ENCODE measurements at regions not wholly inside any gene's neighbourhood (a gene's known extent, or its start where the extent isn't known, plus 50 kb on each side); places are given as distances from the start of the nearest gene placed in this dataset.

DNA sequence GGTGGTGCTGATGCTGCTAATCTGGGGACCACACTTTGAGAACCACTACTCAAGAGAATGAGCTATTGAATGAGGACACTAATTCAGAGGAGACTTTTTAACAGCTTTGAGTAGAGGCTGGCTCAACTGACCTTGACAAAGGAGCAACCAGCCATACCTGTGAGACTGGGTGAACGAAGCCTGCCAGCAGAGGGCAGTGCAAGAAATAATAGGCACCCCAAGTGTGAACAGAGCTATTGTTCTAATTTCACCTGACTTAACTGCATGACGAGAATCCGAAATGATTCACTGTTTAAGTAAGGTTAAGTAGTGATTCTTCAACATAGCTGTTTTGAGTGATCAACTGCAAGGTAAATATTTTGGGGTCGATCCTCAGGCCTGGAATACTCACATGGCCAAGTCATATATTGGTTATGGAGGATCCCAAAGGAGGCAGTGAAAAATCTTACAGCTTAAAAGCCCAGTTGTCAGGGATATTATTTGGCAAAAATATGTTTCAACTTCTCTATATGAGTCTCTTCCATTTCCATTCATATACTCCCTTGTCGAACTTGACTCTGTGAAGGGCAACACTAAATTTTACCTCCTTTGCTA is 550.5 kb upstream of the MARCKS start:
- TF ChIP-seq, protein P1, sequence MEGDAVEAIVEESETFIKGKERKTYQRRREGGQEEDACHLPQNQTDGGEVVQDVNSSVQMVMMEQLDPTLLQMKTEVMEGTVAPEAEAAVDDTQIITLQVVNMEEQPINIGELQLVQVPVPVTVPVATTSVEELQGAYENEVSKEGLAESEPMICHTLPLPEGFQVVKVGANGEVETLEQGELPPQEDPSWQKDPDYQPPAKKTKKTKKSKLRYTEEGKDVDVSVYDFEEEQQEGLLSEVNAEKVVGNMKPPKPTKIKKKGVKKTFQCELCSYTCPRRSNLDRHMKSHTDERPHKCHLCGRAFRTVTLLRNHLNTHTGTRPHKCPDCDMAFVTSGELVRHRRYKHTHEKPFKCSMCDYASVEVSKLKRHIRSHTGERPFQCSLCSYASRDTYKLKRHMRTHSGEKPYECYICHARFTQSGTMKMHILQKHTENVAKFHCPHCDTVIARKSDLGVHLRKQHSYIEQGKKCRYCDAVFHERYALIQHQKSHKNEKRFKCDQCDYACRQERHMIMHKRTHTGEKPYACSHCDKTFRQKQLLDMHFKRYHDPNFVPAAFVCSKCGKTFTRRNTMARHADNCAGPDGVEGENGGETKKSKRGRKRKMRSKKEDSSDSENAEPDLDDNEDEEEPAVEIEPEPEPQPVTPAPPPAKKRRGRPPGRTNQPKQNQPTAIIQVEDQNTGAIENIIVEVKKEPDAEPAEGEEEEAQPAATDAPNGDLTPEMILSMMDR (IDR thresholded peaks at IDR 0.05; ENCODE audit: low read depth, low read length, missing control alignments): peak; percentile 73
- no peaks in the 10 kb centered on the region for H3K36me3 ChIP-seq (replicated peaks)
- DNase-seq: peak; percentile 9
- in situ Hi-C loops (cut with HindIII; ENCODE audit: low pct_ligation_motif_present, low sequenced_read_pairs): no loop called here
- H3K27me3 ChIP-seq (replicated peaks): no peaks in the 10 kb centered on the region
- H3K4me3 ChIP-seq (ENCODE audit: low read depth, low read length): no peak overlapping the region
- H3K27ac ChIP-seq: no peak overlapping the region

GRCh38 chr6:113308266-113308665 is 548.9 kb upstream of the MARCKS start:
- H3K27me3 ChIP-seq (replicated peaks): no peaks in the 10 kb centered on the region
- no peaks in the 10 kb centered on the region for H3K36me3 ChIP-seq (replicated peaks)
- in situ Hi-C loops (cut with HindIII; ENCODE audit: low pct_ligation_motif_present, low sequenced_read_pairs): no loop called here
- no peak for DNase-seq
- TF ChIP-seq, protein P1 (IDR thresholded peaks at IDR 0.05; ENCODE audit: low read depth, low read length, missing control alignments): no peak
- no peak overlapping the region for H3K4me3 ChIP-seq (ENCODE audit: low read depth, low read length)
- H3K27ac ChIP-seq: no peak overlapping the region

DNA sequence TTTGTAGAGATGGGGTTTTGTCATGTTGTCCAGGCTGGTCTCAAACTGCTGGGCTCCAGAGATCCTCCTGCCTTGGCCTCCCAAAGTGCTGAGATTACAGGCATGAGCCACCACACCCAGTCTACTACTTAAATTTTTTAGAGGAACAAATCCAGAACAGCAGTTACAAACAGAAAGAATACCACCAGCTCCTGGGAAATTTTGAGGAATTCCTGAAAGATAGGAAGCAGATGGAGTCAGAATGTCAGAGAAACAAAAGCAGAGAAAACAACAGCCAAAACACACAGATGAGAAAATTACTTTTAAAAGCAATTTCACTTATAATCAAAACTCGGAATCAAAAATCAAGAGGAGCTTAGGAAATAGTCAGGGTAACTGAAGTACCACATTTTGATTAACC is 543.3 kb upstream of the MARCKS start:
- in situ Hi-C loops (cut with HindIII; ENCODE audit: low pct_ligation_motif_present, low sequenced_read_pairs): no loop called here
- H3K27me3 ChIP-seq (replicated peaks): no peaks in the 10 kb centered on the region

DNA sequence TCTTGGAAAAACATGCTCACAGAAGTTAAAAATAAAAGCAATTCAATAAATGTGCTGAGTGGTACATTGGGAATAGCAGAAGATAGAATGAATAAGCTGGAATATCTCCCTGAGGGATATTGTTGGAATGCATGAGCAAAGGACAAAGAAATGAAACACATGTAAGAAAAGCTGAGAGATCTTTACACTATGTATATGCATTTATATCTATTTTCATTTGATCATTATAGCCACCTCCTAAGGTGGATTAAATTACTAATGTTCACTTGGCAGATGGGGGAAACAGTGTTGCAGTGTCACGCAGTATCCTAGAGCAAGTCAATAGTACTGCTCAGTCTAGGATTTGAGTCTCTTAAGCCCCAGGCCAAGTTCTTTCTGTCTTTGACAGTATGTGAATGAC is 542.0 kb upstream of the MARCKS start:
- H3K36me3 ChIP-seq (replicated peaks): no peaks in the 10 kb centered on the region
- in situ Hi-C loops (cut with HindIII; ENCODE audit: low pct_ligation_motif_present, low sequenced_read_pairs): no loop called here
- no peak overlapping the region for H3K4me3 ChIP-seq (ENCODE audit: low read depth, low read length)
- DNase-seq: no peak
- TF ChIP-seq, protein P1 (IDR thresholded peaks at IDR 0.05; ENCODE audit: low read depth, low read length, missing control alignments): no peak
- H3K27me3 ChIP-seq (replicated peaks): no peaks in the 10 kb centered on the region
- H3K27ac ChIP-seq: no peak overlapping the region

More for the DNA sequence above, 543.3 kb upstream of the MARCKS start:
- TF ChIP-seq, protein P1 (IDR thresholded peaks at IDR 0.05; ENCODE audit: low read depth, low read length, missing control alignments): no peak
- DNase-seq: no peak
- Histone ChIP-seq H3K4me3 (ENCODE audit: low read depth, low read length) (no peak overlapping the region), H3K27ac (no peak overlapping the region), H3K36me3 (replicated peaks) (no peaks in the 10 kb centered on the region)

DNA sequence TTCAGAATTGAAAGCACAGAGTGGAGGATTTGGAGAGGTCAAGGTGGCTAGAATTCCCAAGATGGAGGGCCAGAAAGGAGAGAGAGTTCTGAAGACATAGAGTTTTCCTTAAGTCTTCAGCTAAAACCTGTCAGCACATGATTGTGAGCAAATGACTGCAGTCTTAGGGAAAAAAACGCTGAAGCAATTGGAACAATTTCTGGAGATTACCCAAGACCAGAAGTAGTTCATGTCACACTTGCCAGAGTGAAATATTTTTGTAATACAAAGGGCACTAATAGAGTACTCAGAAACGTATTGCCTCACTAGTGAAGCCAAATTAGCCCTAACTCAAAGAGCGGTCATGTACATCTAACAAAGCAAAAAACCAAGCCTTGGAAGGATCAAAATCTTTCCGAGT is 541.3 kb upstream of the MARCKS start:
- Histone ChIP-seq H3K27me3 (replicated peaks) (no peaks in the 10 kb centered on the region), H3K27ac (no peak overlapping the region), H3K4me3 (ENCODE audit: low read depth, low read length) (no peak overlapping the region), H3K36me3 (replicated peaks) (no peaks in the 10 kb centered on the region)
- TF ChIP-seq, protein P1 (IDR thresholded peaks at IDR 0.05; ENCODE audit: low read depth, low read length, missing control alignments): no peak
- in situ Hi-C loops (cut with HindIII; ENCODE audit: low pct_ligation_motif_present, low sequenced_read_pairs): no loop called here
- no peak for DNase-seq

DNA sequence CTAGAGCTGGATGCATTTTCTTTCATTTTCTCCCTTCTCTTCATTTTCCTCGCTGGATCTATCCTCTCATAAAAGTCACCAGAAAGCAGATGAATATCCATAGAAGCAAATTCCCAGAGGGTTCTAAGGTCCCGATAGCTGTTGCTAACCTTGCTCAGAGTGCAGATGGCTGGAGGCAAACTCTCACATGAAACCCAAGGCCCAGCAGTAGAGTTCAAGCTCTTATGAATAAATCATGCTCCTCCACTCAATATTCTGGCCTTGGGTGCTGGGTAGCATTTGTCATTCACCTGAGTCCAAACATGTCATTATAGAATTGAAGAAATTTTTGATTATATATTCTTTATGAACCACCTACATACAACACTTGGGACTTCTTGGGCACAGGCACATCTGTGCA is 539.7 kb upstream of the MARCKS start:
- Histone ChIP-seq H3K27me3 (replicated peaks) (no peaks in the 10 kb centered on the region), H3K36me3 (replicated peaks) (no peaks in the 10 kb centered on the region), H3K4me3 (ENCODE audit: low read depth, low read length) (no peak overlapping the region), H3K27ac (no peak overlapping the region)
- TF ChIP-seq, protein P1 (IDR thresholded peaks at IDR 0.05; ENCODE audit: low read depth, low read length, missing control alignments): no peak
- no peak for DNase-seq
- in situ Hi-C loops (cut with HindIII; ENCODE audit: low pct_ligation_motif_present, low sequenced_read_pairs): no loop called here
